ENCODE measurements at regions not wholly inside any gene's neighbourhood (a gene's known extent, or its start where the extent isn't known, plus 50 kb on each side); places are given as distances from the start of the nearest gene placed in this dataset.

- Histone ChIP-seq H3K27ac (no peak overlapping the region), H3K4me2 (ENCODE audit: low read length) (no peak overlapping the region), H3K27me3 (ENCODE audit: control insufficient read depth, insufficient read depth, low read length) (no peaks in the 10 kb centered on the region), H3K4me3 (ENCODE audit: low read depth, low read length) (no peak overlapping the region), H2AFZ (no peak overlapping the region), H3K9me3 (ENCODE audit: control insufficient read depth, low read length) (no peaks in the 10 kb centered on the region), H3K4me1 (no peaks in the 10 kb centered on the region), H3K79me2 (no peaks in the 10 kb centered on the region), H3K9ac (no peak overlapping the region), H3K36me3 (ENCODE audit: control insufficient read depth, insufficient read depth, low read length) (no peaks in the 10 kb centered on the region)
- no peak for TF ChIP-seq CTCF (IDR thresholded peaks at IDR 0.05)
Observed at GRCh38 chr15:29998033-29998432, 84.7 kb upstream of the GOLGA8J start.

GRCh38 chr15:29997499-29997898 is 85.3 kb upstream of the GOLGA8J start:
- Histone ChIP-seq H3K36me3 (ENCODE audit: control insufficient read depth, insufficient read depth, low read length) (no peaks in the 10 kb centered on the region), H3K27ac (no peak overlapping the region), H3K4me3 (ENCODE audit: low read depth, low read length) (no peak overlapping the region), H3K4me2 (ENCODE audit: low read length) (no peak overlapping the region), H3K4me1 (no peaks in the 10 kb centered on the region), H3K9me3 (ENCODE audit: control insufficient read depth, low read length) (no peaks in the 10 kb centered on the region), H3K79me2 (no peaks in the 10 kb centered on the region), H3K27me3 (ENCODE audit: control insufficient read depth, insufficient read depth, low read length) (no peaks in the 10 kb centered on the region), H2AFZ (no peak overlapping the region), H3K9ac (no peak overlapping the region)
- no peak for TF ChIP-seq CTCF (IDR thresholded peaks at IDR 0.05)

GRCh38 chr15:29994284-29994683 is 88.5 kb upstream of the GOLGA8J start:
- H3K4me1 ChIP-seq: no peaks in the 10 kb centered on the region
- H3K27me3 ChIP-seq (ENCODE audit: control insufficient read depth, insufficient read depth, low read length): no peaks in the 10 kb centered on the region
- no peak for TF ChIP-seq CTCF (IDR thresholded peaks at IDR 0.05)
- H3K4me2 ChIP-seq (ENCODE audit: low read length): no peak overlapping the region
- no peaks in the 10 kb centered on the region for H3K36me3 ChIP-seq (ENCODE audit: control insufficient read depth, insufficient read depth, low read length)
- no peaks in the 10 kb centered on the region for H3K79me2 ChIP-seq
- H3K27ac ChIP-seq: no peak overlapping the region
- H3K4me3 ChIP-seq (ENCODE audit: low read depth, low read length): no peak overlapping the region
- H3K9ac ChIP-seq: no peak overlapping the region
- H3K9me3 ChIP-seq (ENCODE audit: control insufficient read depth, low read length): no peaks in the 10 kb centered on the region
- no peak overlapping the region for H2AFZ ChIP-seq

- H2AFZ ChIP-seq: no peak overlapping the region
- H3K4me2 ChIP-seq (ENCODE audit: low read length): no peak overlapping the region
- H3K79me2 ChIP-seq: no peaks in the 10 kb centered on the region
- H3K4me1 ChIP-seq: no peaks in the 10 kb centered on the region
- H3K4me3 ChIP-seq (ENCODE audit: low read depth, low read length): no peak overlapping the region
- no peak for TF ChIP-seq CTCF (IDR thresholded peaks at IDR 0.05)
- no peaks in the 10 kb centered on the region for H3K9me3 ChIP-seq (ENCODE audit: control insufficient read depth, low read length)
- H3K27me3 ChIP-seq (ENCODE audit: control insufficient read depth, insufficient read depth, low read length): no peaks in the 10 kb centered on the region
- H3K36me3 ChIP-seq (ENCODE audit: control insufficient read depth, insufficient read depth, low read length): no peaks in the 10 kb centered on the region
- H3K9ac ChIP-seq: no peak overlapping the region
- H3K27ac ChIP-seq: no peak overlapping the region
Observed at GRCh38 chr15:29990954-29991353, 91.8 kb upstream of the GOLGA8J start.

- no peaks in the 10 kb centered on the region for H3K4me1 ChIP-seq
- H3K27ac ChIP-seq: no peak overlapping the region
- no peak overlapping the region for H2AFZ ChIP-seq
- no peaks in the 10 kb centered on the region for H3K9me3 ChIP-seq (ENCODE audit: control insufficient read depth, low read length)
- no peak overlapping the region for H3K9ac ChIP-seq
- H3K4me3 ChIP-seq (ENCODE audit: low read depth, low read length): no peak overlapping the region
- no peak for TF ChIP-seq CTCF (IDR thresholded peaks at IDR 0.05)
- H3K4me2 ChIP-seq (ENCODE audit: low read length): no peak overlapping the region
- no peaks in the 10 kb centered on the region for H3K36me3 ChIP-seq (ENCODE audit: control insufficient read depth, insufficient read depth, low read length)
- H3K27me3 ChIP-seq (ENCODE audit: control insufficient read depth, insufficient read depth, low read length): no peaks in the 10 kb centered on the region
- H3K79me2 ChIP-seq: no peaks in the 10 kb centered on the region
Observed at GRCh38 chr15:29990035-29990434, 92.7 kb upstream of the GOLGA8J start.

Measured in parathyroid adenoma (tissue), 2 donors.